ENCODE measurements at regions not wholly inside any gene's neighbourhood (a gene's known extent, or its start where the extent isn't known, plus 50 kb on each side); places are given as distances from the start of the nearest gene placed in this dataset.
A peak's percentile ranks its signal among the peaks of the same experiment; 100 is the strongest.
"Not testable (repeated sequence)": the region's sequence is repeated elsewhere in the genome, so short reads cannot be mapped to it uniquely, and the experiment has no call there.

DNA sequence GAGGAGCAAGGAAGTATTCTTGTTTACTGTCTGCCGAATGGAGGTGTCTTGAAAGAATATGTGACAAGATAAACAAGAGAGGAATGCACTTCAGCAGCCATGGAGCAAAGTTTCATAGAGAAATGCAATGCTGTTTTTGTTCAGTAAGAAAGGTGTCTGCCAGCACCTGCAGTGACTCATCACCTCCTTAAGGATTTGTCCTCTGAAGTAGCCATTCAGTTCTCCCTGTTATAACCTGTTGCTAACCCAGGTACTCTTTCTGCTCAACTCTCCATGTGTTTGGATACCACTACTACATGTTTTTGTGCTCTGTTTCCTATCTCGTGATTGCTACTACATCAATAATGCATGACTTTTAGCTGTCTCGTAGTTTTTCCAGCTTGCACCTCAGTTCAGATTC lies 328.9 kb downstream of the CHL1 start:
- no peak for DNase-seq

DNA sequence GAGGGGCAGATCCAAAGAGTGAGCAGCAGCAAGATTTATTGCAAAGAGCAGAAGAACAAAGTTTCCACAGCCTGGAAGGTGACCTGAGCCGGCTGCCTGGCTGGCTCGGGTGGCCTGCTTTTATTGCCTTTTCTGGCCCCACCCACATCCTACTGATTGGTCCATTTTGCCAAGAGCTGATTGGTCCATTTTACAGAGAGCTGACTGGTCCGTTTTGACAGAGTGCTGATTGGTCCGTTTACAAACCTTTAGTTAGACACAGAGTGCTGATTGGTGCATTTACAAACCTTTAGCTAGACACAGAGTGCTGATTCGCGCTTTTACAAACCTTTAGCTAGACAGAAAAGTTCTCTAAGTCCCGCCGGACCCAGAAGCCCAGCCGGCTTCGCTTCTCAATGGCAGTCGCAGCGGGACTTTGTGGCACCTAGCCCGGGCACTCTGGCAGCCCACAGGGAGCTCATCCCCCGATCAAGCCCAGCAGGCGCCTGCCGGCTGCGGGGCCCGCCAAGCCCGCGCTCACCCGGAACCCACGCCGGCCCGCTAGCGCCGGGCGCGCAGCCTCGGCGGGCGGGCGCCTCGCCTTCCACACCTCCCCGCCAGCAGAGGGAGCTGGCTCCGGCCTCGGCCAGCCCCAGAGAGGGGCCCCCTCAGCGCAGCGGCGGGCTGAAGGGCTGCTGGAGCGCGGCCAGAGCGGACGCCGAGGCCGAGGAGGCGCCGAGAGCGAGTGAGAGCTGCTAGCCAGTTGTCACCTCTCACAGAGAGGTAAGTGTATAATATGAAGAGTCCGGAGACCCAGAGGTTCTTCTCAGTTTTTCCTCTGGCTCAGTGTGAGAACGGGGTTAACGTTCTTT lies 339.2 kb downstream of the CHL1 start:
- no peak for DNase-seq

DNA sequence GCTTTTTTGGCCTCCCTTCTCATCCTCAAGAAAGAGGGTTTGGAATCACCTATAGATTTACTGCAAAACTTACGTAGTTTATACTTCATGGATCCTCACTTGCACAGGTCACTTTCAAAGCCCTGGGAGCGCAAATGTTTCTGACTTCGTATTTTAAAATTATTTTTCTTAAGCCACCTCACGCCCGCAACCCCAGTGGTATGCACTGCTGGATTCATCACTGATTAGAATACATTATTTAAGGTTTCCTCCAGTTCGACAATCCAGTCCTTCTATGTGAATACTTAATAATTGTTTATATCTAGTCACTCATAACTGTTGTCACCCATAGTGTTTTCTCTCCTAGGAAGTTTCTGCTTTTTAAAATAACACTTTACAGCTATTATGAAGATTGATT lies 339.9 kb downstream of the CHL1 start:
- no peak for DNase-seq

DNA sequence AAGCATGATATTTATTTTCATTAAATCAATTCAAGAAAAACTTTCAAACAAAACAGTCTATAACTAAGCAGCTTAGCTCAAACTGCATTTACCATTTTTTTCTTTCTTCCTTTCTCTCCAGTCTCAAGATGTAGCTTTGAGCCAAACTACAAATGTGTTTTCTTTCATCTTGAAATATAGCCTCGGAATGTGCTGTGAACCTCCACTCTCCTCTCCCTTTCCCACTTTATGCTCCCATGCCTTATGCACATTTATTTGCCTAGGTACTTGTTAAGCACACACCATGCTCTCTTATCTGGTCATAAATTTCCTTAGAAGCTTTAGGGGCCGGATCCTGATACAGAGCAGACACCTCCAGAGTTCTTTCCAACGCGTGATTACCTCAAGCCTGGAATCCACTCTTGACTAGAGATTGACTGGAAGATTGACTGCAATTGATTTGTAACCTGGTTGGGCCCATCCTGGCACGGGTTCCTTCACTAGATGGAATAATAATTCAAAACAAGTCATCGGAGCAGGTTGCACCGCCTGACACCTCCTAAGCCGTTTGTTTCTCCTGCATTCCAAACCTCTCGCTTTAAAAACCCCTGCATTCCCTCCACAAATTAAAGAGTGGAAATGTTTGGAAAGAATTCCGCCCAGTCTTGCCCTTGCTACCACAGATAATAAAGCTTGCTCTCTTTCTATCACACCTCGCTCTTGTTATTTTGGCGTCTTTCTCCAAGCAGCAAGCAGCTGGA lies 344.7 kb downstream of the CHL1 start:
- DNase-seq, result no peak

DNA sequence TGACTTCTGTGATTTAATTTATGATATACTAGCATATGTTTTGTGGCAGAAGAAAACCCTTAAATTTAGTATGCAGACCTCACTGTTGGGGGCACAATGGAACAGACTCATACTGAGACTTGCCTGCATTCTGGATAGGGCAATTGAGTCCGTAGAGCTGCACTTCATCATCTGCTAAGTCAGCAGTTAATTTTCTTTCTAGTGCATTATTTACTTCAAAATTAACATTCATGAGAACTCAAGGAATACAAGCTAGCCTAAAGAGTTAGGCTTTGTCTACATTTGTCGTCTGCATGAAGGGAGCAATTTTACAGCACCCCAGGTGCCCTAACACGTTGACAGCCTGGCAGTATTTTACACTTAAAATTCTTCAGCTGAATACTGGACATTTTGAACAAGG lies 345.5 kb downstream of the CHL1 start:
- DNase-seq, result no peak

DNA sequence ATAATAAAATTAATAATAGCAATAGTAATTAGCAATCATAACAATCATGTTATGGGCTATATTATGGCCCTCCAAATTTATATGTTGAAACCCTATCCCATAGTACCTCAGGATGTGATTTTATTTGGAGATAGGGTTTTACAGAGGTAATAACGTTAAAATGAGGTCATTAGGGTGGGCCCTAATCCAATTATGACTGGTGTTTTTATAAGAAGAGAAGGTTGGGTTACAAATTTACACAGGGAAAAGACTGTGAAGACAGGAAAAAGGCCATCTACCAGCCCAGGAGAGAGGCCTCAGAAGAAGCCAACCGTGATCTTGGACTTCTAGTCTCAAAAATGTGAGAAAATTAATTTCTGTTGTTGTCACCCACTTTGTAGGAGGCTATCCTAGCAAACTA lies 353.1 kb downstream of the CHL1 start:
- DNase-seq, result no peak

DNA sequence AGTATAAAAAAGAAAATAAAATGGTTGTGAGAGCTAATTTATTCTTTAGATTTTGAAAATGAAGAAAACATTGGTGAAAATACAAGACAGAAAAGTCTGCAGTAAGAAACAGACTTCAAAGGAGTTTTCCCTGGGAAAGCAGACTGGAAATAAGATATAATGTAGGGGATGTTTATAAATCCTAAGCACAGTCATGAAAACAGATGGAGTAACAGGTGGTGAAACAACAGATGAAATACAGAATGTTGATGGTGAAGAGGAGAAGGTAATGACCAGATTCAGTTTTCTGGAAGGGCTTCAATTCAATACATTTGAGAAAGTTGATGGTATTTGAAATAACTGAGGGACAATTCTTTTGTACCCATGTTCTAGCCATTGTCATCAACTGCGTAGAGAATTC lies 353.9 kb downstream of the CHL1 start:
- no peak for DNase-seq

DNA sequence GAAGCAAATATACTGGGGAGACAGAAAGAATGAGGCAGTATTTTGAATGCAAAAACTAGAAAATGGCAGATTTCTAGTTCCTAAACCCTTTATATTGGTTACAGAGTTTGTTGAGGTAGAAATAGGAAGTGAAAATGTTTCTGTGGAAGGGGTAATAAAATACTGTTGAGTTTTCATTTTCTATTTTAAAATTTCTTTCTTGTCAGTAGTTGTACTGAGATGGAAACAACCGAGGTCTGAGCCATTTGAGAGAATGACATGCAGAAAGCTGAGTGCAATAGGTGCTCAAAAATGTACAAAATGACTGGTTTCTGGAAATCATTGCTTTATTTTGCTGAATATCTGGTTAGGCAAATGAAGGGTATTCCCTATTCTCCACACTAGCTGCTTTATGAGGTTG lies 361.4 kb downstream of the CHL1 start:
- no peak for DNase-seq

DNA sequence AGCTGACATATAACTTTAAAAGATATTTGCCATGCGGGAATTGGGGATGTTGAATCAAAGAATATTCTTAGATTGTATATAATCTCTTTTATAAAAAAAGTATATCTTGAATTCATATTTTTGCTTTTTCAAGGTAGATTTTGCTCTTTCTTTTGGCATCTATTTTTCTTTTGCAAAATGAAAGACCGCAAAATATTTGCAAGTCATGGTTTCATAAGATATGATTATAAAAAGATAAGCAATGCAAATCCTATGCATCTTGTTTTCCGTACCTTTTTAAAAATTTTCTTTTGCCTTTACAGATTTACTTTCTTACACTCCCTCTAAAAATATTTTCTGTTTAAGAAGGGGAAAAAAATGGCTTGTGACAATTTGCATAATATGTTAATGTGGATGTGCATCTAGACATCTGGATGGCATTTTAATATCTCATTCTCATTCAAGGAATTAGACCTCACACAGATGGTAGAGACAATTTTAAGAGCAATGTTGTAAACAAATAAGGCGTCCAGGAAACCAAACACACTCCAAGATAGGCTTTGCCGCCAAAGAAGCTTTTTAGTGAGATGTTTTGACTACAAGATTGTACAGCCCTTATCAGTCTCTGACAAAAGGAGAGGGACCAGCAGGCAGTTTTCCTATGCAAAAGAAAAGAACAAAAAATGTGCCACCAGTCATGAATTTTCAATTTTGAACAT lies 371.1 kb downstream of the CHL1 start:
- DNase-seq, result no peak

DNA sequence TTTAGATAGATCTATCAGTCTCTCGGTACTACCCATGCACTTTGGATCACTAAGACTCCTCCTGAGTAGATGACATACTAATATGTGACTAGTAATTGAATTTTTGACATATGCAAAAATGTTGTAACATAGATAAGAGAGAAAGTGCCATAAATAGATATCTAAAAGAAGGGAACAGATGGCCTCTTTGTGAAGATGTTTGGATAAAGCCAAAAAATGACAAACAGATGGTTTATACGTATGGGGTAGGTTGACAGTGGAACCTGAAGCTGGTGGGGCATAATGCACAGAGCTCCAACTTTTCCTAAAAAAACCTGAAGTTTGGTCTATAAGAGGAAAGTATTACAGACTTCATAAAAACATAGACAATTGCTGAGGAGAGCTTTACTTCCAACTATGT lies 383.0 kb downstream of the CHL1 start:
- DNase-seq, result not testable (repeated sequence)

DNA sequence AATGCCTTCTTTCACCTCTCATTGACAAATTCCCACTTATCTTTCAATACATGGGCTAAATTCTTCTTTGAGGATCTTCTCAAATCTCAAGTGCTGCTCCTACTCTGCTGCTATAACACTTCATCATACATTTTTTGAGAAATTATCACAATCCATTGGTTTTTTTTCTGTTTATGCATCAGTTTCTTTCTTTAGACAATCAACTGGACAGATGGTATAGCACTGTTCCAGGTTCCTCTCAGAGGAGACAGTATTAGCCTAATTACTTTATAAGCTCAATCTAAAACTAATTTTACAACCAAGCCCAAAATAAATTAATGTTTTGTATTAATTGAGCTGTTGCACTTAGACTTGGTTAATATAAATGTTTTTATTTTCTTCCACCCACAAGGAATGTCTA lies 392.5 kb downstream of the CHL1 start:
- DNase-seq, result not testable (repeated sequence)

DNA sequence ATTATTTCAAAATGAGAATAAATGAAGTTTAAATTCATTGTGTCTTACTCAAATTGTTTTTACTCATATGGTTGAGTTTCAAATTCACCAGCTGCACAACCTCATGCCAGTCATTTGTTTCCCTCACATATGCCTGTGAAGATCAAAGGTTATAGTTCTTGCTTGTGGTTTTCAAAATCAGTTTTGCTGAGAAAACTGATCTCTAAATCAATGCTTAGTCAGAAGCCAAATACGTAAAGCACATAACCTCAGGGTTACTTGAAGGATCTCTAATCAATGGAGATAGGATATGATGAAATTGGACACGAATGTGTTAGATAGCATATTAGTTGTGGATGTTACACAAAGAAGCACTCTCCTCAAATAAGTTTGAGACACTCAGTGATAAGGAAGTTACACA lies 400.7 kb downstream of the CHL1 start:
- not testable (repeated sequence) for DNase-seq

DNA sequence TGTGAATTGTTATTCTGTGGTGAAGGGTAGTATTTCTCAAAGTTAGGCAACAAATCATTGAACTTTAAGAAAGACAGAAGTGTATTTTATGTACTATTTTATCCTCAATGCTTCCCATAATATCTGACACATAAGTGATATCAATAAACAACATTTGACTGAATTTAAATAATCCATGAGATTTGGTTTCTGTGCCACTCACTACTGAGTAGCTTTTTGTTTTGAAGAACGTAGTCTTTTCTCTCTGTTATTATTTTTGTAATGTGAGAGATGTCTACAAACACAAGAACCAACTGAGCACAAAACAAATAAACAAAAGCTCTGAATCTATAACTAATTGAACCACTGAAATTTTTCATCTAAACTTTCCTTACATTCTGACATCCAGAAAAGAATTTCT lies 401.2 kb downstream of the CHL1 start:
- not testable (repeated sequence) for DNase-seq

DNA sequence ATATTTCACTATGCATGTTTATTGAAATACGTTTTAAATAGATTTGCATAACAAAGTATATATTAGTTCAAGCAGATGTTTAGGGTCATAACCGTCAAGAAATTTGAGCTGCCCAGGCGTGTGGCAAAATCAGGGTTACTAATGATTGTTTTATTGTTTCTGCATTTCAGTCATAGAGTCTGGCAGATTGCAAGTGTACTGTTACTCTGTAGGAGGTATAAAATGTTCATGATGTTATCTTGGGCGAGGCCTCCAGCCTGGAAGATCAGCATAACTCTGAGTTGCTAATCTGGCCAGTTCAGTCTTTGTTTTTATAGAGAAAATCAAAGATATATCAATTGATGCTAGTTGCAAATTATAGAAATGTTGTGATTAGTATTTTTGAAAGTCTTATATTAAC lies 410.9 kb downstream of the CHL1 start:
- not testable (repeated sequence) for DNase-seq

DNA sequence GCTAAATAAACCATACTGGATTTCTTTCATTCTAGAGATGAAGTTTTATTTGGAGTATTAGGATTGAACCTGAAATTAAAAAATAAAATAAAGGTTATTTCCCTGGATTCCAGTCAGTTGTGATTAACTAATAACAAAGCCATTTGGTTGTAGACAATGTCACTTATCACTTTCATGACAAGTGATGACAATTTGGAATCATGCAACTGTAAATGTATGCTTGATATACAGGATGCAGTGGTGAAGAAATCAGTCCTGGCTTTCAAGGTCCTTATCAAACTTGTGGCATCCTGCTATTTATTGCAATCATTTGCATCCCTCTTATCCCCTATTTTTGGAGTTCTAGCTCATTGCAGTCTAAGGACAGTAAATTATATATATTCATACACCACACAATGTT lies 425.2 kb downstream of the CHL1 start:
- DNase-seq, result no peak

DNA sequence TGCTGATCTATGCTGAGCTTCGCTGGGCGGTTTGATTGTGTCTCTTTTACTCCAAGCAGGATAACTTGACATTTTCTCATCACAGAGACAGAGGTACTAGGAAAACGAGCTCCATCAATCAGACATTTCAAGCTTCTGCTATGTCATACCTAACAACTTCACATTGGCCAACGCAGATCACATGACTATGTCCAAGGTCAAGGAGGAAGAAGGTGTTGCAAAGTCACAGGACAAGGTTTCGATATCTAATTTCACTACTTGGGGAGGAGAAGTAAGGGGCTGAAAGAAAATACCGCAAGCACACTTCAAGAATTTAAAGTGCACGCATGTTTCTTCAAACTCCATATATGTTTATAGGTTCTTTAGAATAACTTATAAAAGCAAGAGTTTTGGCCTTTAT lies 425.8 kb downstream of the CHL1 start:
- no peak for DNase-seq

DNA sequence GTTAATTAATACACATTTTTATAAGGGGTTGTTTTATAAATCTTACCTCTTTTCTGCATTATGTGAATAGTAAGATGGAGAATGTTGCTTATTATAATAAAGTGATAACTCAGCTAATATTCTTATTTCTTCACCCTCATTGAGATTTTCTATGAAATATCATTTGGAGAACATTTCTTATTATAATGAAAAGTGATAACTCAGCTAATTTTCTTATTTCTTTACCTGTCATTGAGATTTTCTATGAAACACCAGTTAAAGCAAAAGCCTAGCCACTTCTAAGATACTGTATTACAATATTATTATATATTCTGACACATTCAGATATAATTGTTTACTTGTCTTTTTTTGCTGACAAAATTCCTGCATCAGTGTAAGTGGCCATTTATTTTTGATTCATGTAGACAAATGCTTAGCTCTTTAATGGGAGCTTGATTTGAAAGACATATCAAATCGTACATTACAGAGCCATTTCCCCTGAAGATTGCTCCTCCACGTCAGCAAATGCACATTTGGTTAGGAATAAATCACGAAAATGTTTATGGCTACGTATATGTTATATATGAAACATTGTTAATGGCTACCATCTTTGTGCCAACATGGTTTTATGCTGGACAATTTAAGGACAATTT lies 427.5 kb downstream of the CHL1 start:
- DNase-seq, result no peak

DNA sequence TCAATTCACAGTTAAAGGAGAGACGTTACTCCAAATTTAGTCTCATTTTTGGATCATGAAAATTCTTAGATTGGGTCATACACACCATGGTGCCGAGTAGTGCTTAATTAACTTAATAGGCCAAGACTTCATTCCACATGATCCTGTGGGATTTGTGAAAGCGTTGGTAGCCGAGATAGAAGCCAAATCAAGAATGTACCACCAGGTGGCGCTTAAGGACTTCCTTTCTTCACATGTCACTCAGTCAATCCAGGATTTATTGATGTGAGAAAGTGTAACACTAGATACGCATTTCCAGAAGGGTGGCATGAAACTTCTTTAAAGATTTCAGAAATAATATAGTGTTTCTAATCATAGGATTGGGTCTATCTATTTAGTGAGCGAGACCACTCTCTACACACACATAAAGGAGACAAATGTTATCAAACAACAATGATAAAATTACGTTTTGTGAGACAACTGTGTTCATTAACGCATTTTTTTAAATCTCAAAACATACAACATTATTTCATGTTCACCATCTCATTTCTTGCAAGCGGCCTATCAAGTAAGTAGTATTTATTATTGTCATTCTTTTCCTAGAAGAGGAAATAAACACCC lies 436.1 kb downstream of the CHL1 start:
- peak; percentile 28 for DNase-seq

DNA sequence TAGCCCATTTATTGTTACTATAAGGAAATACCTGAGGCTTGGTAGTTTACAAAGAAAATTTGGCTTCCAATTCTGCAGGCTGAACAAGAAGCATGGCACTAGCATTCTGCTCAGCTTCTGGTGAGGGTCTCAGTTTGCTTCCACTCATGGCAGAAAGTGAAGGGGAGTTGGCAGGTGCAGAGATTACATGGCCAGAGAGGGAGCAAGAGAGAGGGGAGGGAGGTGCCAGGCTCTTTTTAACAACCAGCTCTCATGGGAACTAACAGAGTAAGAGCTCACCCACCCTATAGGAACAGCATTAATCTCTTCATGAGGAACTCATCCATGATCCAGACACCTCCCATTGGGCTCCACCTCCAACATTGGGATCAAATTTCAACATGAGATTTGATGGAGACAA lies 437.9 kb downstream of the CHL1 start:
- DNase-seq, result no peak

DNA sequence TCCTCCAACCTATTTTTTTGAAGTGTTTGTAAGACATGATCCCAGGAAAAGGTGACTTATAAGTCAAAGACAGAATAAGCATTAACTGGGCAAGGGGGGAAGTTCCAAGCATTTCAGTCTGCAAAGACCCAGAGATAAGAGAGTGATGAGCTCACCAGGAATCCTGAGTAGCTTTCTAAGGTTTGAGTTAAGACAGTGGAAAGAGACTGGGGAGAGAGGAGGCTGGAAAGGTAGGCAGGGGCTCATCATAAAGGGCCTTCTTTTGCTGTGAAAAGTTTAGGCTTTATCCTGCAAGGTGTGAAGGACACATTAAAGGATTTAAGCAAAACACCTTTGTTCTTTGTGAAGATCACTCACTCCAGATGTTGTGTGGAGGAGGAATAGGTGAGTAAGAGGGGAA lies 438.8 kb downstream of the CHL1 start:
- DNase-seq, result no peak

DNA sequence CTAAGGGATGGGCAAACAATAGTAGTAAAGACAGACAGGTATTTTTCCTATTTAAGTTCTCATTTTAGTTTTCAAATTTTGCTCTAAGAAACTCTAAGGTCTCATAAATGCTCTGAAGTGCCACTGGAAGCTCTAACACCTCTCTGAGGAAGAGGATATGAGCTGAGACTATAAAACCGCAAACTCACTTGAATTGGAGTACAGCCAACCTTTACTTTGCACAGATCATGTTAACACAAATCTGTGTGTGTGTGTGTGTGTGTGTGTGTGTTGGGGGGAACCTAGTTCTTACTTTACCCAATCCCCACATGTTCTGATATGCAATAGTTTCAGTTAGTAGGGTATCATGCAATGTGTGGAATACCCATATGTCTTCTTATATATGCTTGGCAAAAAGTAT lies 446.8 kb downstream of the CHL1 start:
- DNase-seq, result no peak

DNA sequence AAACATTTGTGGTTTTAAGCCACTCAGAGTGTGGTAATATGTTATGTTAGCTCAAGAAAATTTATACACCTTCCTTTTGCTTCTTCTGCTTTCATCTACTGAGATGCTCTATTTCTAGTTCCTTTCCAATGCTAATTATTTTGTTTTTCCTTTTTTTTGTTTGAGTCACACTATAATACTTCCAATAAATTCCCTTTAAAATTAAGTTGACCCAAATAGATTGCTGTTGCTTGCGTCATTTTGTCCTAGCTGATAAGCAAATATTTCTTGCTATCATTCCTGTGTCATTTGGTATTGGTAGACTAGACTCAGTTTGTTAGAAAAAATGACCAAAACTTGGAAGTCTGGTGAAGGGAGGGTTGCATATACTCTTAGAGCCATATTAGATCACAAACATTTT lies 437.0 kb upstream of the CNTN6 start:
- no peak for DNase-seq

DNA sequence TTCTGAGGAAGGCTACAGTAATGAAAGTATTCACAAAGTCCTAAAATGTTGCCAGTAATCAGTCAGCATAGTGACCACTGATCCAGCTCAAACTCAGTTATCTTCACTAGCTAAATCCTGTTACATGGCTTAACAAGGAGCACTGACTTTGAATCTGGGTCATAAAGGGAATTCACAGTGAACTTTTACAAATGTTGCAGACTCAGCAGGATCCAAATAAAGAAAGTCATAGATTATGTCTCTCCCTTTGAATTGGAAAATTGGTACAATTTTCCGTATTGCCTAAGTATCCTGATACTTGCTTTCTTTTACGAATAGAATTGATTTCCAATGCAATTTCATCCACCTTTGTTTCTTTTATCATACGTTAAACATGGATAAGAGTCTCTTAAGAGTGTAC lies 431.5 kb upstream of the CNTN6 start:
- no peak for DNase-seq
